GM12878 (cell line): ENCODE measurements at regions not wholly inside any gene's neighbourhood (a gene's known extent, or its start where the extent isn't known, plus 50 kb on each side); places are given as distances from the start of the nearest gene placed in this dataset.

Experiments used
- ATAC-seq: fragments of 200-7000 bp; cut with Tn5 transposase; 3 replicates; pipeline ENCODE4 v1.9.1; 2020; ENCODE audit warnings: mild to moderate bottlenecking, moderate library complexity
- BruUV-seq: library from RNA; stranded (reverse); fragments of 400-500 nt; replicated peaks from 2 replicates; lab custom pipeline; 2021; lab: Mats Ljungman, UMichigan
- CTCF ChIA-PET: fragments of 300-600 bp; sonication (Branson Sonifier 250); formaldehyde crosslinking; extraction: SDS; loops from one replicate; lab custom pipeline; 2021; ENCODE audit warnings: inconsistent platforms; lab: Yijun Ruan, JAX
- POLR2A ChIA-PET: fragments of 350-600 bp; formaldehyde crosslinking; extraction: SDS; loops from one replicate; lab custom pipeline; 2021; ENCODE audit warnings: inconsistent platforms; lab: Charles Lee
- RAD21 ChIA-PET: fragments of 300-600 bp; sonication (Branson Sonifier 250); formaldehyde crosslinking; loops from one replicate; lab custom pipeline; 2023; ENCODE audit warnings: antibody characterized with exemption; ENCODE audit not compliant: unreplicated experiment; lab: Charles Lee
- SMC1A ChIA-PET: fragments of 300-600 bp; sonication (Branson Sonifier 250); formaldehyde crosslinking; loops from one replicate; lab custom pipeline; 2023; ENCODE audit not compliant: unreplicated experiment, uncharacterized antibody; lab: Charles Lee
- DNase-seq: peaks from one replicate; pipeline ENCODE4 v3.0.0-alpha.2; 2011; ENCODE audit warnings: low read depth, low spot score
- FAIRE-seq: peaks from 3 replicates; lab custom pipeline; 2011; peaks lifted over from hg19 to GRCh38; lab: Jason Lieb, UNC
- H2AFZ ChIP-seq: 2 replicates; pipeline ENCODE4 v1.6.0; 2011; ENCODE audit warnings: low read depth, low read length, control low read depth; ENCODE audit not compliant: control insufficient read depth
- H3K27ac ChIP-seq: 2 replicates; pipeline ENCODE4 v1.5.1; 2011; ENCODE audit warnings: control low read depth; ENCODE audit not compliant: control insufficient read depth, insufficient read depth
- H3K27me3 ChIP-seq, 2 experiments: replicated peaks in 1 of 2; 2 replicates each; pipeline versions ENCODE4 v1.6.0 to v1.6.1; 2011; ENCODE audit warnings: low read length in 1 of 2; ENCODE audit not compliant: control insufficient read depth in 2 of 2, insufficient read depth in 2 of 2
- H3K36me3 ChIP-seq, 2 experiments: 2 replicates each; pipeline ENCODE4 v1.5.1; 2011; ENCODE audit warnings: low read length in 1 of 2; ENCODE audit not compliant: control insufficient read depth in 2 of 2, insufficient read depth in 2 of 2
- H3K4me1 ChIP-seq: 2 replicates; pipeline ENCODE4 v1.6.1; 2011; ENCODE audit warnings: mild to moderate bottlenecking, low read length, moderate library complexity, mixed read lengths; ENCODE audit not compliant: control insufficient read depth, insufficient read depth
- H3K4me2 ChIP-seq: 2 replicates; pipeline ENCODE4 v1.6.0; 2011; ENCODE audit warnings: control low read depth; ENCODE audit not compliant: control insufficient read depth, insufficient read depth
- H3K4me3 ChIP-seq: fragments of 200-600 bp; sonication (generic); 2 replicates; pipeline ENCODE4 v1.5.1; 2016
- H3K79me2 ChIP-seq: 2 replicates; pipeline ENCODE4 v1.6.0; 2011; ENCODE audit warnings: low read length; ENCODE audit not compliant: control insufficient read depth, insufficient read depth
- H3K9ac ChIP-seq: 2 replicates; pipeline ENCODE4 v1.8.0; 2011; ENCODE audit warnings: low read length, control low read depth, mixed read lengths; ENCODE audit not compliant: control insufficient read depth, insufficient read depth
- H3K9me3 ChIP-seq: replicated peaks from 3 replicates; pipeline ENCODE4 v1.5.1; 2011; ENCODE audit warnings: mild to moderate bottlenecking, low read length; ENCODE audit not compliant: control insufficient read depth, insufficient read depth
- H4K20me1 ChIP-seq: 2 replicates; pipeline ENCODE4 v1.6.0; 2011; ENCODE audit not compliant: control insufficient read depth, insufficient read depth
- ASH2L ChIP-seq: fragments of 300-600, 200-600 bp; sonication (generic); IDR thresholded peaks from 2 replicates; pipeline ENCODE4 v1.6.1; 2017; ENCODE audit warnings: low read depth, mild to moderate bottlenecking, borderline replicate concordance
- BCL11A ChIP-seq: IDR thresholded peaks from 2 replicates; pipeline ENCODE4 v1.6.1; 2011; ENCODE audit warnings: low read depth, low read length
- CREB1 ChIP-seq: IDR thresholded peaks from 2 replicates; pipeline ENCODE4 v1.6.1; 2012; ENCODE audit warnings: low read depth, mild to moderate bottlenecking, inconsistent platforms
- GABPA ChIP-seq: IDR thresholded peaks from 2 replicates; pipeline ENCODE4 v1.6.1; 2014; ENCODE audit warnings: antibody characterized with exemption, low read depth, mild to moderate bottlenecking, inconsistent platforms
- MTA3 ChIP-seq: IDR thresholded peaks from 2 replicates; pipeline ENCODE4 v1.6.1; 2012; ENCODE audit warnings: low read length, inconsistent platforms, borderline replicate concordance
- NFYA ChIP-seq: IDR thresholded peaks from 2 replicates; pipeline ENCODE4 v1.6.1; 2011; ENCODE audit warnings: low read depth, mild to moderate bottlenecking, low read length, improper control_type of control experiment, borderline replicate concordance
- POU2F2 ChIP-seq: IDR thresholded peaks from 3 replicates; pipeline ENCODE4 v1.6.1; 2011; ENCODE audit warnings: low read depth, mild to moderate bottlenecking, low read length, borderline replicate concordance
- RAD21 ChIP-seq: IDR thresholded peaks from 2 replicates; pipeline ENCODE4 v1.6.1; 2011; ENCODE audit warnings: mild to moderate bottlenecking, low read depth, low read length, moderate library complexity; ENCODE audit not compliant: insufficient read depth
- RELA ChIP-seq: fragments of 450-650 bp; IDR thresholded peaks from 2 replicates; pipeline ENCODE4 v1.8.0; 2014; ENCODE audit warnings: borderline replicate concordance; ENCODE audit not compliant: partially characterized antibody
- SIX5 ChIP-seq: IDR thresholded peaks from 2 replicates; pipeline ENCODE4 v1.6.1; 2011; ENCODE audit warnings: mild to moderate bottlenecking, low read depth, low read length, moderate library complexity; ENCODE audit not compliant: severe bottlenecking
- TCF7 ChIP-seq: IDR thresholded peaks from 2 replicates; pipeline ENCODE4 v1.6.1; 2014; ENCODE audit warnings: antibody characterized with exemption, borderline replicate concordance
- WGBS: methylation state at CpG from one replicate; pipeline ENCODE4 v1.1.6; 2016; ENCODE audit warnings: low lambda C conversion rate; ENCODE audit not compliant: insufficient replicate concordance, insufficient coverage; ENCODE audit errors: missing lambda C conversion rate; 5-methylcytosine and 5-hydroxymethylcytosine counted together
- in situ Hi-C: fragments of 300-500 bp; cut with MboI; formaldehyde crosslinking; loops from 9 replicates; pipeline ENCODE4 v1.14.3; 2018; ENCODE audit warnings: mixed read lengths
- intact Hi-C: fragments of 100-400 bp; cut with micrococcal nuclease; formaldehyde crosslinking; loops from one replicate; pipeline ENCODE4 v1.14.2; 2022; ENCODE audit not compliant: unreplicated experiment
- TF ChIP-seq, protein P1 (sequence below): fragments of 450-650 bp; IDR thresholded peaks from 2 replicates; pipeline ENCODE4 v1.6.1; 2017; ENCODE audit warnings: mild to moderate bottlenecking
- TF ChIP-seq, protein P2 (sequence below): IDR thresholded peaks from 2 replicates; pipeline ENCODE4 v1.6.1; 2012; ENCODE audit warnings: mild to moderate bottlenecking, low read depth, low read length
- TF ChIP-seq, protein P3 (sequence below): fragments of 450-650 bp; formaldehyde crosslinking; IDR thresholded peaks from 2 replicates; pipeline ENCODE4 v1.4.0; 2022; ENCODE audit warnings: mild to moderate bottlenecking, moderate library complexity

DNA sequence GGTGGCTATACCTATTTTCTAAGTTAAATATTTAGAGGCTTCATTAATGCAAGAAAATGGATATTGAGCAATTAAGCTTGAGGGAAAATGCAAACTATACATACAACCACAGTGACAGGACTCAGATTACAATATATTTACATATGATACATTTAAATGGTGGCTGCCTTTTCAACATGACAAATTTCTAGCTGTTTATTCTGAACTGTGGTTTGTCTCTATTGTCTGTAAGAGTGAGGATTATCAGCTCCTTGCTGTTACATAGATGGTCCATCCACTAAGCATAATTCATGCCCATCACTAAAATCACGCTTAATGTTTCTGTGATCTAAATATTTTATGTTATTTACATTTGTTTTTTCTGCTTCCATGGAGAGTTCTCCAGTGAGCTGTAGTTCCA lies 81.1 kb upstream of the SGCD start:
- SMC1A ChIA-PET, result interaction anchor here (0.7 to 1.6 kb wide), 3 partner anchors 12 to 309 kb away, joined by 3 to 4 read pairs (median 4); no protein-coding TSS in a partner anchor
- H3K9ac ChIP-seq, result no peak overlapping the region
- TF ChIP-seq TCF7 (no peak), CREB1 (no peak), NFYA (no peak), BCL11A (no peak), MTA3 (no peak), GABPA (no peak), POU2F2 (no peak), ASH2L (no peak), RAD21 (no peak), RELA (no peak), SIX5 (no peak)
- TF ChIP-seq, protein P1, sequence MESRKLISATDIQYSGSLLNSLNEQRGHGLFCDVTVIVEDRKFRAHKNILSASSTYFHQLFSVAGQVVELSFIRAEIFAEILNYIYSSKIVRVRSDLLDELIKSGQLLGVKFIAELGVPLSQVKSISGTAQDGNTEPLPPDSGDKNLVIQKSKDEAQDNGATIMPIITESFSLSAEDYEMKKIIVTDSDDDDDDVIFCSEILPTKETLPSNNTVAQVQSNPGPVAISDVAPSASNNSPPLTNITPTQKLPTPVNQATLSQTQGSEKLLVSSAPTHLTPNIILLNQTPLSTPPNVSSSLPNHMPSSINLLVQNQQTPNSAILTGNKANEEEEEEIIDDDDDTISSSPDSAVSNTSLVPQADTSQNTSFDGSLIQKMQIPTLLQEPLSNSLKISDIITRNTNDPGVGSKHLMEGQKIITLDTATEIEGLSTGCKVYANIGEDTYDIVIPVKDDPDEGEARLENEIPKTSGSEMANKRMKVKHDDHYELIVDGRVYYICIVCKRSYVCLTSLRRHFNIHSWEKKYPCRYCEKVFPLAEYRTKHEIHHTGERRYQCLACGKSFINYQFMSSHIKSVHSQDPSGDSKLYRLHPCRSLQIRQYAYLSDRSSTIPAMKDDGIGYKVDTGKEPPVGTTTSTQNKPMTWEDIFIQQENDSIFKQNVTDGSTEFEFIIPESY, result no peak
- TF ChIP-seq, protein P2, sequence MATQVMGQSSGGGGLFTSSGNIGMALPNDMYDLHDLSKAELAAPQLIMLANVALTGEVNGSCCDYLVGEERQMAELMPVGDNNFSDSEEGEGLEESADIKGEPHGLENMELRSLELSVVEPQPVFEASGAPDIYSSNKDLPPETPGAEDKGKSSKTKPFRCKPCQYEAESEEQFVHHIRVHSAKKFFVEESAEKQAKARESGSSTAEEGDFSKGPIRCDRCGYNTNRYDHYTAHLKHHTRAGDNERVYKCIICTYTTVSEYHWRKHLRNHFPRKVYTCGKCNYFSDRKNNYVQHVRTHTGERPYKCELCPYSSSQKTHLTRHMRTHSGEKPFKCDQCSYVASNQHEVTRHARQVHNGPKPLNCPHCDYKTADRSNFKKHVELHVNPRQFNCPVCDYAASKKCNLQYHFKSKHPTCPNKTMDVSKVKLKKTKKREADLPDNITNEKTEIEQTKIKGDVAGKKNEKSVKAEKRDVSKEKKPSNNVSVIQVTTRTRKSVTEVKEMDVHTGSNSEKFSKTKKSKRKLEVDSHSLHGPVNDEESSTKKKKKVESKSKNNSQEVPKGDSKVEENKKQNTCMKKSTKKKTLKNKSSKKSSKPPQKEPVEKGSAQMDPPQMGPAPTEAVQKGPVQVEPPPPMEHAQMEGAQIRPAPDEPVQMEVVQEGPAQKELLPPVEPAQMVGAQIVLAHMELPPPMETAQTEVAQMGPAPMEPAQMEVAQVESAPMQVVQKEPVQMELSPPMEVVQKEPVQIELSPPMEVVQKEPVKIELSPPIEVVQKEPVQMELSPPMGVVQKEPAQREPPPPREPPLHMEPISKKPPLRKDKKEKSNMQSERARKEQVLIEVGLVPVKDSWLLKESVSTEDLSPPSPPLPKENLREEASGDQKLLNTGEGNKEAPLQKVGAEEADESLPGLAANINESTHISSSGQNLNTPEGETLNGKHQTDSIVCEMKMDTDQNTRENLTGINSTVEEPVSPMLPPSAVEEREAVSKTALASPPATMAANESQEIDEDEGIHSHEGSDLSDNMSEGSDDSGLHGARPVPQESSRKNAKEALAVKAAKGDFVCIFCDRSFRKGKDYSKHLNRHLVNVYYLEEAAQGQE, result no peak
- TF ChIP-seq, protein P3, sequence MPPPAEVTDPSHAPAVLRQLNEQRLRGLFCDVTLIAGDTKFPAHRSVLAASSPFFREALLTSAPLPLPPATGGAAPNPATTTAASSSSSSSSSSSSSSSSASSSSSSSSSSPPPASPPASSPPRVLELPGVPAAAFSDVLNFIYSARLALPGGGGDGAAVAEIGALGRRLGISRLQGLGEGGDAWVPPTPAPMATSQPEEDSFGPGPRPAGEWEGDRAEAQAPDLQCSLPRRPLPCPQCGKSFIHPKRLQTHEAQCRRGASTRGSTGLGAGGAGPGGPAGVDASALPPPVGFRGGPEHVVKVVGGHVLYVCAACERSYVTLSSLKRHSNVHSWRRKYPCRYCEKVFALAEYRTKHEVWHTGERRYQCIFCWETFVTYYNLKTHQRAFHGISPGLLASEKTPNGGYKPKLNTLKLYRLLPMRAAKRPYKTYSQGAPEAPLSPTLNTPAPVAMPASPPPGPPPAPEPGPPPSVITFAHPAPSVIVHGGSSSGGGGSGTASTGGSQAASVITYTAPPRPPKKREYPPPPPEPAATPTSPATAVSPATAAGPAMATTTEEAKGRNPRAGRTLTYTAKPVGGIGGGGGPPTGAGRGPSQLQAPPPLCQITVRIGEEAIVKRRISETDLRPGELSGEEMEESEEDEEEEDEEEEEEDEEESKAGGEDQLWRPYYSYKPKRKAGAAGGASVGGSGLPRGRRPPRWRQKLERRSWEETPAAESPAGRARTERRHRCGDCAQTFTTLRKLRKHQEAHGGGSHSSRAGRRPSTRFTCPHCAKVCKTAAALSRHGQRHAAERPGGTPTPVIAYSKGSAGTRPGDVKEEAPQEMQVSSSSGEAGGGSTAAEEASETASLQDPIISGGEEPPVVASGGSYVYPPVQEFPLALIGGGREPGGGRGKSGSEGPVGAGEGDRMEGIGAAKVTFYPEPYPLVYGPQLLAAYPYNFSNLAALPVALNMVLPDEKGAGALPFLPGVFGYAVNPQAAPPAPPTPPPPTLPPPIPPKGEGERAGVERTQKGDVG (CRISPR knock-in tag), result no peak
- TF ChIP-seq, all 136 proteins: peak for 0
- intact Hi-C loops, result no loop called here
- H4K20me1 ChIP-seq, result no peaks in the 10 kb centered on the region
- no peak overlapping the region for H2AFZ ChIP-seq
- no peaks in the 10 kb centered on the region for H3K9me3 ChIP-seq
- no peaks in the 10 kb centered on the region for H3K4me1 ChIP-seq
- no peaks in the 10 kb centered on the region for H3K79me2 ChIP-seq
- WGBS, result 100% methylated on average over 1 of the region's 1 CpG
- H3K4me3 ChIP-seq, result no peak overlapping the region
- H3K36me3 ChIP-seq, result no peaks in the 10 kb centered on the region
- no peak for ATAC-seq
- no peak for DNase-seq
- FAIRE-seq, result no peak
- CTCF ChIA-PET, result no interaction called here
- H3K27me3 ChIP-seq, result no peaks in the 10 kb centered on the region; a peak in 1 of 4 replicates
- no TSS peak for BruUV-seq
- H3K4me2 ChIP-seq, result no peak overlapping the region
- no peak overlapping the region for H3K27ac ChIP-seq
- RAD21 ChIA-PET, result no interaction called here
- in situ Hi-C loops, result no loop called here
- POLR2A ChIA-PET, result no interaction called here
